Loucy (cell line): ENCODE measurements at regions not wholly inside any gene's neighbourhood (a gene's known extent, or its start where the extent isn't known, plus 50 kb on each side); places are given as distances from the start of the nearest gene placed in this dataset.

Experiments used
- EZH2phosphoT487 ChIP-seq: fragments of 200-600 bp; IDR thresholded peaks from 2 replicates; pipeline ENCODE4 v1.6.1; 2018; ENCODE audit warnings: antibody characterized with exemption, mild to moderate bottlenecking, moderate library complexity, borderline replicate concordance
- TF ChIP-seq, protein P1 (sequence below): fragments of 200-600 bp; sonication (generic); conservative IDR thresholded peaks from 2 replicates; pipeline ENCODE4 v1.5.1; 2014; ENCODE audit warnings: mild to moderate bottlenecking, antibody characterized with exemption, low read length

GRCh38 chr4:53790286-53790685 is 199.0 kb upstream of the LNX1 start:
- TF ChIP-seq, protein P1, sequence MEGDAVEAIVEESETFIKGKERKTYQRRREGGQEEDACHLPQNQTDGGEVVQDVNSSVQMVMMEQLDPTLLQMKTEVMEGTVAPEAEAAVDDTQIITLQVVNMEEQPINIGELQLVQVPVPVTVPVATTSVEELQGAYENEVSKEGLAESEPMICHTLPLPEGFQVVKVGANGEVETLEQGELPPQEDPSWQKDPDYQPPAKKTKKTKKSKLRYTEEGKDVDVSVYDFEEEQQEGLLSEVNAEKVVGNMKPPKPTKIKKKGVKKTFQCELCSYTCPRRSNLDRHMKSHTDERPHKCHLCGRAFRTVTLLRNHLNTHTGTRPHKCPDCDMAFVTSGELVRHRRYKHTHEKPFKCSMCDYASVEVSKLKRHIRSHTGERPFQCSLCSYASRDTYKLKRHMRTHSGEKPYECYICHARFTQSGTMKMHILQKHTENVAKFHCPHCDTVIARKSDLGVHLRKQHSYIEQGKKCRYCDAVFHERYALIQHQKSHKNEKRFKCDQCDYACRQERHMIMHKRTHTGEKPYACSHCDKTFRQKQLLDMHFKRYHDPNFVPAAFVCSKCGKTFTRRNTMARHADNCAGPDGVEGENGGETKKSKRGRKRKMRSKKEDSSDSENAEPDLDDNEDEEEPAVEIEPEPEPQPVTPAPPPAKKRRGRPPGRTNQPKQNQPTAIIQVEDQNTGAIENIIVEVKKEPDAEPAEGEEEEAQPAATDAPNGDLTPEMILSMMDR, result no peak
- TF ChIP-seq EZH2phosphoT487, result no peak
